HEK293T (cell line): ENCODE measurements at regions not wholly inside any gene's neighbourhood (a gene's known extent, or its start where the extent isn't known, plus 50 kb on each side); places are given as distances from the start of the nearest gene placed in this dataset.
"Not testable (repeated sequence)": the region's sequence is repeated elsewhere in the genome, so short reads cannot be mapped to it uniquely, and the experiment has no call there.

Experiments
- CTCF ChIA-PET: fragments of 350-600 bp; formaldehyde crosslinking; extraction: SDS; loops from one replicate; lab custom pipeline; 2021; ENCODE audit warnings: antibody characterized with exemption, inconsistent platforms; lab: Yijun Ruan, JAX
- POLR2A ChIA-PET: fragments of 350-600 bp; formaldehyde crosslinking; extraction: SDS; loops from one replicate; lab custom pipeline; 2020; ENCODE audit warnings: antibody characterized with exemption, inconsistent platforms; lab: Yijun Ruan, JAX
- DNase-seq: peaks from one replicate; pipeline ENCODE4 v3.0.0; 2012; ENCODE audit warnings: mixed read lengths; ENCODE audit errors: extremely low spot score
- ARNT ChIP-seq: fragments of 450-650 bp; IDR thresholded peaks from 2 replicates; pipeline ENCODE4 v1.6.1; 2017; ENCODE audit warnings: mild to moderate bottlenecking
- BHLHE40 ChIP-seq: fragments of 450-650 bp; IDR thresholded peaks from 2 replicates; pipeline ENCODE4 v1.6.1; 2016; ENCODE audit warnings: mild to moderate bottlenecking, moderate library complexity, borderline replicate concordance
- CTBP1 ChIP-seq: fragments of 450-650 bp; IDR thresholded peaks from 2 replicates; pipeline ENCODE4 v1.6.1; 2016; ENCODE audit warnings: borderline replicate concordance
- ELF4 ChIP-seq: fragments of 450-650 bp; IDR thresholded peaks from 2 replicates; pipeline ENCODE4 v1.6.1; 2017; ENCODE audit warnings: antibody characterized with exemption
- FOXA1 ChIP-seq: fragments of 450-650 bp; IDR thresholded peaks from 2 replicates; pipeline ENCODE4 v1.6.1; 2016; ENCODE audit warnings: mild to moderate bottlenecking
- FOXK2 ChIP-seq: fragments of 450-650 bp; IDR thresholded peaks from 2 replicates; pipeline ENCODE4 v1.6.1; 2016; ENCODE audit warnings: mild to moderate bottlenecking
- FOXM1 ChIP-seq: fragments of 450-650 bp; IDR thresholded peaks from 2 replicates; pipeline ENCODE4 v1.6.1; 2017; ENCODE audit warnings: mild to moderate bottlenecking, borderline replicate concordance
- HDGF ChIP-seq: fragments of 450-650 bp; IDR thresholded peaks from 2 replicates; pipeline ENCODE4 v1.6.1; 2017; ENCODE audit warnings: antibody characterized with exemption, borderline replicate concordance
- L3MBTL2 ChIP-seq: fragments of 450-650 bp; conservative IDR thresholded peaks from 2 replicates; pipeline ENCODE4 v1.6.1; 2016; ENCODE audit warnings: mild to moderate bottlenecking
- LEF1 ChIP-seq: fragments of 450-650 bp; IDR thresholded peaks from 2 replicates; pipeline ENCODE4 v1.6.1; 2017; ENCODE audit warnings: mild to moderate bottlenecking, borderline replicate concordance
- NFRKB ChIP-seq: fragments of 450-650 bp; IDR thresholded peaks from 2 replicates; pipeline ENCODE4 v1.6.1; 2016; ENCODE audit warnings: mild to moderate bottlenecking, moderate library complexity
- SP1 ChIP-seq: fragments of 450-650 bp; IDR thresholded peaks from 2 replicates; pipeline ENCODE4 v1.6.1; 2017
- SUZ12 ChIP-seq: fragments of 450-650 bp; IDR thresholded peaks from 2 replicates; pipeline ENCODE4 v1.6.1; 2016; ENCODE audit warnings: mild to moderate bottlenecking
- TARDBP ChIP-seq: fragments of 450-650 bp; IDR thresholded peaks from 2 replicates; pipeline ENCODE4 v1.6.1; 2016
- ZNF384 ChIP-seq: fragments of 450-650 bp; IDR thresholded peaks from 2 replicates; pipeline ENCODE4 v1.6.1; 2016
- TF ChIP-seq, protein P1 (sequence below): fragments of 450-650 bp; IDR thresholded peaks from 2 replicates; pipeline ENCODE4 v1.6.1; 2016

- no peak for TF ChIP-seq BHLHE40
- DNase-seq: no peak
- CTCF ChIA-PET: no interaction called here
- POLR2A ChIA-PET: no interaction called here
These were observed 109.3 kb upstream of the ANKRD30BL start for GRCh38 chr2:132270981-132271546.

DNA sequence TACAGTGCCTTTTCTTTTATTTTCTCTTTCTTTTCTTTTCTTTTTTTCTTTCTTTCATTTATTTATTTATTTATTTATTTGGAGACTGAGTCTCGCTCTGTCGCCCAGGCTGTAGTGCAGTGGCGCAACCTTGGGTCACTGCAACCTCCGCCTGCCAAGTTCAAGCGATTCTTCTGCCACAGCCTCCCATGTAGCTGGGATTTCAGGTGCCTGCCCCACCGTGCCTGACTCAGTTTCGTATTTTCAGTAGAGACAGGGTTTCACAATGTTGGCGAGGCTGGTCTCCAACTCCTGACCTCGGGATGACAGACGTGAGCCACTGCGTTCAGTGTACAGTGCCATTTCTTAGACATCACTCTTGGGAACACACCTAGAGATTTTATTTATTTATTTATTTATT lies 110.0 kb upstream of the ANKRD30BL start:
- DNase-seq, CTCF ChIA-PET, POLR2A ChIA-PET: not testable (repeated sequence)

GRCh38 chr2:132272713-132273112 lies 111.0 kb upstream of the ANKRD30BL start:
- ChIA-PET POLR2A (no interaction called here), CTCF (no interaction called here)
- TF ChIP-seq ARNT (no peak), CTBP1 (no peak)
- no peak for DNase-seq

DNA sequence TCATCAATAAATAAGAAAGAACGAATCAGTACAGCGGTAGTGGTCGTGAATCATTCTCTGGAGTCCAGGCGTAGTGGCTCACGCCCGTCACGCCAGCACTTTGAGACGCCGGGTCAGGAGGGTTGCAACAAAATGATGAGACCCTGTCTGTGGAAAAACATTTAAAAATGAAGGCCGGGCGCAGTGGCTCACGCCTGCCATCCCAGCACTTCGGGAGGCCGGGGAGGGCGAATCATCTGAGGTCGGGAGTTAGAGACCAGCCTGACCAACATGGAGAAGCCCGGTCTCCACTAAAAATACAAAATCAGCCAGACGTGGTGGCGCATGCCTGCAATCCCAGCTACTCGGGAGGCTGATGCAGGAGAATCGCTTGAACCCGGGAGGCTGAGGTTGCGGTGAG lies 111.8 kb upstream of the ANKRD30BL start:
- DNase-seq, POLR2A ChIA-PET, CTCF ChIA-PET: not testable (repeated sequence)

DNA sequence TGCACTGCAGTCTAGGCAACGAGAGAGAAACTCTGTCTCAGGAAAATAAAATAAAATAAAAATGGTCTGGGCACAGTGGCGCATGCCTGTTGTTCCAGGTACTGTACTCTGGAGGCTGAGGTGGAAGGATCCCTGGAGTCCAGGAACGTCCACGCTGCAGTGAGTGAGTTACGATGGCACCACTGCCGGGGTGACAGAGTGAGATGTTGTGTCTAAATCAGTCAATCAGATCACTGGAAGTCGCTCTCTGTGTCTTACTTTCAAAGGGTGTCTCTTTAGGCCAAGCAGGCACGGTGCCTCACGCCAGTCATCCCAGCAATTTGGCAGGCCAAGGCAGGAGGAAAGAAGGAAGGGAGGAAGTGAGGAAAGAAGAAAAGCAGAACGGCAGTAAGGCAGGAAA lies 112.2 kb upstream of the ANKRD30BL start:
- DNase-seq: no peak
- TF ChIP-seq L3MBTL2 (no peak), SP1 (no peak)
- ChIA-PET CTCF (no interaction called here), POLR2A (no interaction called here)

GRCh38 chr2:132275396-132275795 lies 113.6 kb upstream of the ANKRD30BL start:
- ChIA-PET CTCF (no interaction called here), POLR2A (no interaction called here)
- no peak for DNase-seq
- TF ChIP-seq CTBP1 (no peak), ZNF384 (no peak), TARDBP (no peak), ELF4 (no peak), LEF1 (no peak), BHLHE40 (no peak), FOXM1 (no peak), FOXA1 (no peak), L3MBTL2 (no peak), NFRKB (no peak), FOXK2 (no peak), SP1 (no peak), ARNT (no peak), HDGF (no peak), SUZ12 (no peak)
- TF ChIP-seq, protein P1, sequence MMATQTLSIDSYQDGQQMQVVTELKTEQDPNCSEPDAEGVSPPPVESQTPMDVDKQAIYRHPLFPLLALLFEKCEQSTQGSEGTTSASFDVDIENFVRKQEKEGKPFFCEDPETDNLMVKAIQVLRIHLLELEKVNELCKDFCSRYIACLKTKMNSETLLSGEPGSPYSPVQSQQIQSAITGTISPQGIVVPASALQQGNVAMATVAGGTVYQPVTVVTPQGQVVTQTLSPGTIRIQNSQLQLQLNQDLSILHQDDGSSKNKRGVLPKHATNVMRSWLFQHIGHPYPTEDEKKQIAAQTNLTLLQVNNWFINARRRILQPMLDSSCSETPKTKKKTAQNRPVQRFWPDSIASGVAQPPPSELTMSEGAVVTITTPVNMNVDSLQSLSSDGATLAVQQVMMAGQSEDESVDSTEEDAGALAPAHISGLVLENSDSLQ: no peak

DNA sequence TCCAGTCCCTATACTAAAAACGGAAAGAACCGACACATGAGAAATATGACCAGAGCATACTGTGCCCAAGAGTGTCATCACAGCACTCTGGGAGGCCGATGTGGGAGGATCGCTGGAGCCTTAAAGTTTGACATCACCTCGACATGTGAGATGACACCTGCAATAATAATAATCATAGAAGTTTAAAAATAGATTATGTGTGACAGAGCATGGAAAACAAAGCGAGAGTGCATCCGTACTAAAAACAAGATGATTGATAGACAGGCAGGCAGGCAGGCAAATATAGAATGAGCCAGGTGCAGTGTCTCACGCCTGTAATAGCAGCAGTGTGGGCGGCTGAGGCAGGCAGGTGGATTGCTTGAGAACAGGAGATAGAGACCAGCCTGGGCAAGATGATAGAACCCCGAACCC lies 114.8 kb upstream of the ANKRD30BL start:
- TF ChIP-seq SUZ12 (no peak), CTBP1 (no peak), ZNF384 (no peak), NFRKB (no peak), BHLHE40 (no peak), LEF1 (no peak), HDGF (no peak), FOXK2 (no peak)
- TF ChIP-seq, protein P1: no peak
- ChIA-PET POLR2A (no interaction called here), CTCF (no interaction called here)
- no peak for DNase-seq

DNA sequence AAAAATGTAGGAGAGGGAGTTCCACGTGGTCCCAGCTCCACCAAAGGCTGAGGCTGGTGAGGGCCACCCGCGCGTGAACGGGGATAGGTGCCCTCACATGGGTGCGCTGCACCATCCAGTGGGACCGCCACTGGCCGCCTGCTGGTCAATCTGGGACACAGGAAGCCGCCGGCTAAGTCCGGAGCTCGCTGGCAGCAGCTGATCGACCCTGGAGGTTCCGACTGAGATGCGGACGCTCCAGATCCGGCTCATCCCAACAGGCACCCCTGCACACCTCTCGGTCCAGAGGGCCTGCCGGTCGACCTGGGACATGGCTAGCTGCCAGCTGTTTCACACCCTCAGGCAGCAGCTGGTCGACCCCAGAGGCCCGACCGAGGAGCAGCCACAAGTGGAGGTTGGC lies 116.5 kb upstream of the ANKRD30BL start:
- ChIA-PET POLR2A (no interaction called here), CTCF (no interaction called here)
- TF ChIP-seq SUZ12 (no peak), NFRKB (no peak), HDGF (no peak)
- DNase-seq: no peak

- ChIA-PET POLR2A (no interaction called here), CTCF (no interaction called here)
- DNase-seq: no peak
- TF ChIP-seq, protein P1: no peak
- no peak for TF ChIP-seq LEF1
- no peak for TF ChIP-seq FOXK2
- TF ChIP-seq SUZ12: no peak
- TF ChIP-seq L3MBTL2: no peak
- TF ChIP-seq ELF4: no peak
- TF ChIP-seq TARDBP: no peak
- no peak for TF ChIP-seq NFRKB
- TF ChIP-seq SP1: no peak
- TF ChIP-seq BHLHE40: no peak
- TF ChIP-seq ZNF384: no peak
- TF ChIP-seq CTBP1: no peak
- no peak for TF ChIP-seq ARNT
- no peak for TF ChIP-seq FOXA1
- TF ChIP-seq HDGF: no peak
These were observed 117.6 kb upstream of the ANKRD30BL start for GRCh38 chr2:132279344-132279743.
